Gastroesophageal sphincter (tissue), 4 donors: ENCODE measurements at regions not wholly inside any gene's neighbourhood (a gene's known extent, or its start where the extent isn't known, plus 50 kb on each side); places are given as distances from the start of the nearest gene placed in this dataset.

Experiments
- ATAC-seq: fragments of 150-250 bp; one replicate; pipeline ENCODE4 v1.9.1; 2016; ENCODE audit warnings: mild to moderate bottlenecking, moderate library complexity
- H3K27ac ChIP-seq, 4 donors: fragments of 200-600 bp; sonication (generic) in 3 of 4; 1 replicate in 3 of 4; 2 replicates in 1 of 4; pipeline ENCODE4 v1.5.1; 2016 to 2019
- H3K27me3 ChIP-seq: fragments of 200-600 bp; sonication (generic); one replicate; pipeline ENCODE4 v1.5.1; 2019
- H3K36me3 ChIP-seq, 2 donors: fragments of 200-600 bp; sonication (generic); one replicate each; pipeline ENCODE4 v1.5.1; 2019; ENCODE audit warnings: control low read depth in 1 of 2
- H3K4me1 ChIP-seq, 3 donors: fragments of 200-600 bp; sonication (generic); 1 replicate in 2 of 3; 2 replicates in 1 of 3; pipeline ENCODE4 v1.5.1; 2016 to 2019; ENCODE audit warnings: control low read depth in 2 of 3
- H3K4me3 ChIP-seq, 2 donors: fragments of 200-600 bp; sonication (generic); one replicate each; pipeline ENCODE4 v1.5.1; 2019; ENCODE audit warnings: mild to moderate bottlenecking in 1 of 2, moderate library complexity in 1 of 2
- H3K9me3 ChIP-seq, 3 donors: fragments of 200-600 bp; sonication (generic); one replicate each; pipeline ENCODE4 v1.5.1; 2017 to 2019; ENCODE audit warnings: control low read depth in 2 of 3
- CTCF ChIP-seq, 4 experiments: fragments of 200-600 bp in 2 of 4; fragments of 450-650 bp in 2 of 4; sonication (generic) in 1 of 4; IDR thresholded peaks; one replicate each; pipeline ENCODE4 v1.5.1; 2017 to 2019; ENCODE audit warnings: antibody characterized with exemption in 4 of 4, mild to moderate bottlenecking in 2 of 4, moderate library complexity in 2 of 4
- EP300 ChIP-seq: sonication (generic); formaldehyde crosslinking; IDR thresholded peaks from one replicate; pipeline ENCODE4 v1.6.1; 2017; ENCODE audit warnings: antibody characterized with exemption, mild to moderate bottlenecking
- POLR2A ChIP-seq, 2 donors: fragments of 450-650 bp; IDR thresholded peaks; one replicate each; pipeline ENCODE4 v1.6.1; 2017; ENCODE audit warnings: antibody characterized with exemption in 2 of 2, mild to moderate bottlenecking in 2 of 2, moderate library complexity in 1 of 2
- POLR2AphosphoS5 ChIP-seq: sonication (generic); formaldehyde crosslinking; IDR thresholded peaks from one replicate; pipeline ENCODE4 v1.6.1; 2017; ENCODE audit warnings: antibody characterized with exemption
- WGBS, 2 donors: methylation state at CpG; one replicate each; pipeline ENCODE4 v1.1.5; 2018; ENCODE audit warnings: low coverage in 1 of 2; 5-methylcytosine and 5-hydroxymethylcytosine counted together

- Histone ChIP-seq H3K27me3 (no peaks in the 10 kb centered on the region), H3K4me1 (no peaks in the 10 kb centered on the region), H3K27ac (no peak overlapping the region), H3K36me3 (no peaks in the 10 kb centered on the region), H3K9me3 (peaks cover 0 to 8% (median 0%) of the 10 kb centered on the region in 3 donors), H3K4me3 (no peak overlapping the region)
- no peak for ATAC-seq
- TF ChIP-seq EP300 (no peak), POLR2AphosphoS5 (no peak)
- WGBS, 2 donors, result 89 to 100% methylated on average over 1 of the region's 1 CpG
Observed at GRCh38 chr9:82582693-82583092, 480.2 kb downstream of the RASEF start.

DNA sequence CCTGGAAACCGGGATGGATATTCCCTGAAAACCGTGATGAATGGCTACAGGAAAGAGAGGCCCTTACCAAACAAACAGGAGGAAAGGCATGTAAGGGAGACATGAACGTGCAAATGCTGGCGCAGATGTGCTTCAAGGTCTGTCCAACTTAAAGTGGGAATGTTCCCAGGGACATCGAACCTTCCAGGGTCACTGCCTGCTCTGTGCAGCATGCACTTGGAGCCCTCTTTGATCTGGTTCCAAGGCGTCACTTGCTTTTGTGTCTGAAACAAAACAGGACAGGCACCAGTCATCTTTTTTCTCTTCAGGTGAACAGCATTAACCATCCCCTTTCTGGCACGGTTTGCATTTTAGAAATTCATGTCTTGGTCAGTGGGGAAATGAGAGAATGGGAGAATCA lies 479.4 kb downstream of the RASEF start:
- Histone ChIP-seq H3K9me3 (peaks cover 0 to 8% (median 0%) of the 10 kb centered on the region in 3 donors), H3K27me3 (no peaks in the 10 kb centered on the region), H3K27ac (no peak overlapping the region), H3K4me1 (no peaks in the 10 kb centered on the region), H3K4me3 (no peak overlapping the region), H3K36me3 (no peaks in the 10 kb centered on the region)
- no peak for ATAC-seq
- no peak for TF ChIP-seq EP300
- TF ChIP-seq POLR2A (IDR thresholded peaks at IDR 0.05), result no peak
- TF ChIP-seq CTCF (IDR thresholded peaks at IDR 0.05), result no peak
- 77 to 83% methylated on average over 7 of the region's 7 CpGs for WGBS, 2 donors

GRCh38 chr9:82584349-82584863 lies 478.5 kb downstream of the RASEF start:
- Histone ChIP-seq H3K4me1 (no peaks in the 10 kb centered on the region), H3K4me3 (no peak overlapping the region), H3K9me3 (peaks cover 0 to under 1% (median 0%) of the 10 kb centered on the region in 3 donors), H3K36me3 (no peaks in the 10 kb centered on the region), H3K27ac (no peak overlapping the region), H3K27me3 (no peaks in the 10 kb centered on the region)
- TF ChIP-seq CTCF (IDR thresholded peaks at IDR 0.05) (no peak), POLR2AphosphoS5 (no peak), POLR2A (IDR thresholded peaks at IDR 0.05) (no peak), EP300 (no peak)
- ATAC-seq, result no peak
- WGBS, 2 donors, result 60 to 69% methylated on average over 5 of the region's 5 CpGs

DNA sequence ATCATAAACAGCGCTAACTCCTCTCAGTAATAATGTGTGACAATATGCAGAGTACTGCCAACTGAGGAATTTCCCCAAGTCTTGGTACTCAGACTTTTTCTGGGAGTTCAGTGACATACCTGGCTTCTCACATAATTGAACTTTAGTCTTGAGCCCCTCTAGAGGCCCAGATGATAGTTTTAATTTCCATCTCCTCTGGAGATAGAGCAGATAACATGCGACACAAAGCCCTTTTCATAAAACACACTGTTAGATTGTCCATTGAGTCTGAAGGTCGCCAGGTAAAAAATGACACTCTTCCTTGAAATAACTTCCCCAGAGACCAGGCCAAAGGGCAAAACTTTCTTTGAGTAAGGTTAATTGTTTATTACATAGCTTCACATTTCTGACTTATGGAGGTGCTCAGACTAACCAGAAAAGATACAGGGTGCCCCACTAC lies 476.0 kb downstream of the RASEF start:
- Histone ChIP-seq H3K4me1 (no peaks in the 10 kb centered on the region), H3K27ac (no peak overlapping the region), H3K9me3 (no peaks in the 10 kb centered on the region), H3K27me3 (no peaks in the 10 kb centered on the region), H3K4me3 (no peak overlapping the region), H3K36me3 (no peaks in the 10 kb centered on the region)
- TF ChIP-seq POLR2AphosphoS5 (no peak), POLR2A (IDR thresholded peaks at IDR 0.05) (no peak), CTCF (IDR thresholded peaks at IDR 0.05) (no peak), EP300 (no peak)
- 93 to 96% methylated on average over 3 of the region's 3 CpGs for WGBS, 2 donors
- no peak for ATAC-seq

DNA sequence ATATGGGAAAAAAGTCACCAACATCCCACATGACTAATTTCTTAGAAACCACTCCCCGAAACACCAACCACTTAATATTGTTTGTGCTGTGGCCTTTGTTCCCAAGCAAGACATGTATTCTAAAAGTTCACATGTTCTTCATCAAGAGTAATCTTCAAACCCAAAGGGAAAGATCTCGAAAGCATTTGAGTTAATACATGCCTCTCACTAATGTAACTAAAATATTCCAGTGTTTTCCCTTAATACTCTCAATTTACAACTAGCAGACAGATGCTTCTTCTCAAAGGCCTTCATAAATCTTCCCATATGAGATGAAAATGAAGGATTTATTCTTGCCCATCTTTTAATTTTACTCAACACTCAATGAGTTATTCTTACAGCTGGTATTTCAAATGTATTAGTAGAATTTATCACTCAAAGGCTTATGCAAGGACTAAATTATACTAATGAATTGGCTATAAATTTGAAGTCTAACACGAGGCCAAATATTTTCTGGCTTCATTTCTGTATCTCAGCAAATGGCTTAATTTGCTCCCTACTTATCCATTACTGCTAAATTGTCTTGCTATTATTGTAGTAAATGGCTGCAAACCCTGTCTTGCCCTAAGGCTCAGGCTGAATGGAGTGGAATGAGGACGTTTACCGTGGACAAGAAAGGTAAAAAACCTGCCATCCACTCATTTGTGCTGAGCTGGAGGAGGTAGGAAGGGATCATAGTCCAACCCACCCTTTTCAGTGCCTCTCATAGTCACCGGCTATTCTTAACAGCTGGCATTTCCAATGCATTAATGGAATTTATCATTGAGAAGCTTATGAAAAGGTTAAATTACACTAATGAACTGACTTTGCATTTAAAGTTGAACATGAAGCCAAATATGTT lies 474.4 kb downstream of the RASEF start:
- 33 to 35% methylated on average over 6 of the region's 6 CpGs for WGBS, 2 donors
- ATAC-seq, result no peak
- Histone ChIP-seq H3K36me3 (no peaks in the 10 kb centered on the region), H3K4me3 (no peak overlapping the region), H3K9me3 (no peaks in the 10 kb centered on the region), H3K27me3 (no peaks in the 10 kb centered on the region), H3K27ac (no peak overlapping the region), H3K4me1 (no peaks in the 10 kb centered on the region)
- TF ChIP-seq CTCF (IDR thresholded peaks at IDR 0.05) (no peak), EP300 (no peak), POLR2A (IDR thresholded peaks at IDR 0.05) (no peak), POLR2AphosphoS5 (no peak)
